ENCODE measurements at regions not wholly inside any gene's neighbourhood (a gene's known extent, or its start where the extent isn't known, plus 50 kb on each side); places are given as distances from the start of the nearest gene placed in this dataset.

- DNase-seq (ENCODE audit: low read depth), result no peak
- TF ChIP-seq POLR2A (IDR thresholded peaks at IDR 0.05; ENCODE audit: extremely low read depth, insufficient read length) (no peak), MYC (IDR thresholded peaks at IDR 0.05; ENCODE audit: low read depth, low read length) (no peak), CTCF (IDR thresholded peaks at IDR 0.05; ENCODE audit: low read depth, low read length) (no peak)
- TF ChIP-seq, protein P1, sequence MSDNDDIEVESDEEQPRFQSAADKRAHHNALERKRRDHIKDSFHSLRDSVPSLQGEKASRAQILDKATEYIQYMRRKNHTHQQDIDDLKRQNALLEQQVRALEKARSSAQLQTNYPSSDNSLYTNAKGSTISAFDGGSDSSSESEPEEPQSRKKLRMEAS (IDR thresholded peaks at IDR 0.05; ENCODE audit: low read depth, low read length), result no peak
- no peak overlapping the region for H3K4me3 ChIP-seq (ENCODE audit: low read depth, low read length)
Observed at GRCh38 chr1:82230667-82231066, 429.9 kb downstream of the ADGRL2 start.

GRCh38 chr1:82227306-82228095, 426.8 kb downstream of the ADGRL2 start:
- peak; percentile 11 for DNase-seq (ENCODE audit: low read depth)
- H3K4me3 ChIP-seq (ENCODE audit: low read depth, low read length), result no peak overlapping the region
- TF ChIP-seq, protein P1 (IDR thresholded peaks at IDR 0.05; ENCODE audit: low read depth, low read length), result no peak
- no peak for TF ChIP-seq POLR2A (IDR thresholded peaks at IDR 0.05; ENCODE audit: extremely low read depth, insufficient read length)
- no peak for TF ChIP-seq CTCF (IDR thresholded peaks at IDR 0.05; ENCODE audit: low read depth, low read length)
- TF ChIP-seq MYC (IDR thresholded peaks at IDR 0.05; ENCODE audit: low read depth, low read length), result no peak

DNA sequence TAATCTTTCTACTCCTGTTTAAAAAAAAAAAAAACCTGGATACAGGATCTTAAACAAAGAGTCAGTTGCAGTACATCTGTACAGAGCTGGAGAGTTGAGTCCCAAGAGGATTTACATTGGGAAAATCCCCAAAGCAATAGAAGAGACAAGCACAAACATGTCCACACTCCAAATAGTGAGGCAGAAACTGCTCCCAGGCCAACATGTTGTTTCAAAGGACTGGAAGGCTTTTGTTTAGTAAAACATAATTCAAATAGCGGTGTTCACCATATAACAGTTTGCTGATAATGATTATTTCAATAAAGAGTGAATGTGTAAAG, 425.4 kb downstream of the ADGRL2 start:
- H3K4me3 ChIP-seq (ENCODE audit: low read depth, low read length), result no peak overlapping the region
- DNase-seq (ENCODE audit: low read depth), result no peak
- TF ChIP-seq, protein P1 (IDR thresholded peaks at IDR 0.05; ENCODE audit: low read depth, low read length), result no peak
- TF ChIP-seq CTCF (IDR thresholded peaks at IDR 0.05; ENCODE audit: low read depth, low read length) (no peak), MYC (IDR thresholded peaks at IDR 0.05; ENCODE audit: low read depth, low read length) (no peak), POLR2A (IDR thresholded peaks at IDR 0.05; ENCODE audit: extremely low read depth, insufficient read length) (no peak)

DNA sequence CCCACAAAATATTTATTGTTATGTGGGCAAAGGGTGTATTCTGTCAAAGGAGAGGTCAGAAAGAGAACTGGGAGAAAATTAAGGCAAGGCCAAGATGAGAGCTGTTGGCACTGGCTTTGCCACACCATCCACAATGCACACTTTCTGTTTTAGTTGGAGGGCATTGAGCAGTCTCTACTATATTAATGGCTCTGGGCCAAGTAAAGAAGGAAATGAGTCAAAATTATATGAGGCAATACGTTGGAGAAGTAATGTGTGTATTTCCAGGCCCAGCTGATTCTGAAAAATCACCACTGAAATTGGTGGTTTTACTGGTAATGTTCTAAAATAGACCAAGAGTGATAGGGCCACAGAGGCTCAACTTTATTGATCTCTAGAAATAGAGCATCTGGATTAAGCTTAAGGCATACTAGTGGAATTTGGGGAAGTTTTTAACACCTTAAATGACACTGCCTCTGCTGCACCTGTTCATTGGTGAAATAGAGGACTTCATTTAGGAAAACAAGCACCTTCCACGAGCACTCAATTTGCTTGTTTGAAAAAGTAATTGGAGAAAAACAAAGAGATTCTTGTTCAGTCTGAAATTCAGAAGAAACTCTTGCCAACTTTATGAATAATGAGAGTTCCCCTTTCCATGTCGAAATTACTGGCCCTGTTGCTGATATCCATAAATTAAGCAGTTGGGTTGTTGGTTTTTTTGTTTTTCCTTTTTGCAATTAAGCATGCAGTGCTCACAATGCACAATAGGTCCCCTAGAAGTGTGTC, 424.9 kb downstream of the ADGRL2 start:
- H3K4me3 ChIP-seq (ENCODE audit: low read depth, low read length), result no peak overlapping the region
- DNase-seq (ENCODE audit: low read depth), result peak; percentile 57
- no peak for TF ChIP-seq CTCF (IDR thresholded peaks at IDR 0.05; ENCODE audit: low read depth, low read length)
- 0 out of 2 replicates have a peak, but pooled peaks have one; percentile 25 for TF ChIP-seq MYC (IDR thresholded peaks at IDR 0.05; ENCODE audit: low read depth, low read length)

DNA sequence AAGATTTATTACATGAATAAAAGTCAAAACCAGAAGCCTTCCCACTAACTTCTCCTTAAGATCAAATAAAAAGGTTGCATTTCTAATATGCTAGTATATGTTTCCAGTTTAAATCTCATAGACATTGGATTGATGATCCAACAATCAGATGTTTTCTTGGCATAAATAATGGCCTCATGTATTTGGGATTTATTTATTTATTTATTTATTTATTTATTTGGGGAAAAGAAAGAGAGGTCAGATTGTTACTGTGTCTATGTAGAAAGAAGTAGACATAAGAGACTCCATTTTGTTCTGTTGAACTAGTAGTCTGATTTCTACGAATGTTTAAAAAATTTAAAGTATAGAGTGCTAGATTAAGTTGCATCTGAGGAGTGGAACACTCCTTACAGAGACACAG, 422.4 kb downstream of the ADGRL2 start:
- no peak overlapping the region for H3K4me3 ChIP-seq (ENCODE audit: low read depth, low read length)
- TF ChIP-seq MYC (IDR thresholded peaks at IDR 0.05; ENCODE audit: low read depth, low read length) (no peak), POLR2A (IDR thresholded peaks at IDR 0.05; ENCODE audit: extremely low read depth, insufficient read length) (no peak), CTCF (IDR thresholded peaks at IDR 0.05; ENCODE audit: low read depth, low read length) (no peak)
- TF ChIP-seq, protein P1 (IDR thresholded peaks at IDR 0.05; ENCODE audit: low read depth, low read length), result no peak
- DNase-seq (ENCODE audit: low read depth), result no peak

All from NB4 (cell line).